HFF-Myc (cell line): ENCODE measurements at regions not wholly inside any gene's neighbourhood (a gene's known extent, or its start where the extent isn't known, plus 50 kb on each side); places are given as distances from the start of the nearest gene placed in this dataset.

Experiments
- DNase-seq: peaks from one replicate; pipeline ENCODE4 v3.0.0-alpha.2; 2011; ENCODE audit warnings: low read depth; ENCODE audit errors: extremely low read depth
- H3K4me3 ChIP-seq: replicated peaks from 2 replicates; pipeline ENCODE4 v1.5.1; 2011; ENCODE audit warnings: low read depth, mild to moderate bottlenecking, control low read depth, low read length
- TF ChIP-seq, protein P1 (sequence below): IDR thresholded peaks from 2 replicates; pipeline ENCODE4 v1.5.1; 2012; ENCODE audit warnings: mild to moderate bottlenecking, low read depth, low read length, control low read depth; ENCODE audit errors: missing control alignments

GRCh38 chr12:76249501-76249900 is 98.7 kb downstream of the BBS10 start:
- no peak for DNase-seq
- H3K4me3 ChIP-seq = no peak overlapping the region
- TF ChIP-seq, protein P1, sequence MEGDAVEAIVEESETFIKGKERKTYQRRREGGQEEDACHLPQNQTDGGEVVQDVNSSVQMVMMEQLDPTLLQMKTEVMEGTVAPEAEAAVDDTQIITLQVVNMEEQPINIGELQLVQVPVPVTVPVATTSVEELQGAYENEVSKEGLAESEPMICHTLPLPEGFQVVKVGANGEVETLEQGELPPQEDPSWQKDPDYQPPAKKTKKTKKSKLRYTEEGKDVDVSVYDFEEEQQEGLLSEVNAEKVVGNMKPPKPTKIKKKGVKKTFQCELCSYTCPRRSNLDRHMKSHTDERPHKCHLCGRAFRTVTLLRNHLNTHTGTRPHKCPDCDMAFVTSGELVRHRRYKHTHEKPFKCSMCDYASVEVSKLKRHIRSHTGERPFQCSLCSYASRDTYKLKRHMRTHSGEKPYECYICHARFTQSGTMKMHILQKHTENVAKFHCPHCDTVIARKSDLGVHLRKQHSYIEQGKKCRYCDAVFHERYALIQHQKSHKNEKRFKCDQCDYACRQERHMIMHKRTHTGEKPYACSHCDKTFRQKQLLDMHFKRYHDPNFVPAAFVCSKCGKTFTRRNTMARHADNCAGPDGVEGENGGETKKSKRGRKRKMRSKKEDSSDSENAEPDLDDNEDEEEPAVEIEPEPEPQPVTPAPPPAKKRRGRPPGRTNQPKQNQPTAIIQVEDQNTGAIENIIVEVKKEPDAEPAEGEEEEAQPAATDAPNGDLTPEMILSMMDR = no peak

DNA sequence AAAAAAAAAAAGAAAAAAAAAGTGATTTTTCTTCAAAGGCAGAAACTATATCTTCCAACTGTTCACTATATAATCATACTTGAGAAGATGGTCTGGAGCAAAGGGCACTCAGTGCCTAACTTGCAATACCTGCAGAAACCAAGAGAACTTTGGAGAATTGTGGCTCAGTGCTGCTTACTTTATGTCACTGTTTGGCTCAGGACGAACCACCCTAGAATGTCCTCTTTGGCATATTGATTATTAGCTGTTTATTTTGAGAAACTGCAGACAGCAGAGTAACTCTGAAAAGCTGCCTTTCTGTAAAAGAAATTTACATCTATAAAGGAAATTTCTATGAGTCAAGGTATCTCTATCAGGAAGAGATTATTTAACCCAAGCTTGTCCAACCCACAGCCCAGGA is 100.2 kb downstream of the BBS10 start:
- TF ChIP-seq, protein P1 = no peak
- no peak overlapping the region for H3K4me3 ChIP-seq
- DNase-seq = no peak

DNA sequence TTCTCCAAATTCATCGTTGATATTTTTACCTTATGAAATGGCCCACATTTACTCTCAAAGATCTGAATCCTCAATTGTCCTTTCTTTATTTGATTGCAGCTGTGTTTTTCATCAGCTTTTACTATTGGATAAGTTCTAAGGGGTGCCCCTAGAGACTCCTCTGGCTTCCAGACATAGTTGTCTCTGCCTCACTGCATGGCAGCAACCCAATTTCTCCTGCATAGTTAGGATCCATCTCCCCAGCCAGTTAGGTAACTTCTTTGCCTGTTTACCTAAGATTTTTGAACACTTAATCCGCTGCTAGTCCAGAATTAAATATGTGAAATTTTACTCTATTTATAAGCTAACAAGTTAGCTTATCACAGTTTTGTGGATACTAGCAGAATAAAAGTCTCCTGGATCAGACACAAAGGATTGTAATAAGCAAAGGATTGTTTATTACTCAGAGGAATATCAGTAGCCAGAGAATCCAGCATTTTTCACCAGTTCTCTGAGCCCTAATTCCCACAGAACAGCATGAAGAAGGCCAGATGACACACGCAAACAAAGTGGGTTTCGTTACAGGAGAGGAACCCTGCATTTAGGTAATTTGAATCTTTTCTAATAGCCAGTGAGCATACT is 101.1 kb downstream of the BBS10 start:
- H3K4me3 ChIP-seq = no peak overlapping the region
- no peak for DNase-seq
- TF ChIP-seq, protein P1 = no peak

DNA sequence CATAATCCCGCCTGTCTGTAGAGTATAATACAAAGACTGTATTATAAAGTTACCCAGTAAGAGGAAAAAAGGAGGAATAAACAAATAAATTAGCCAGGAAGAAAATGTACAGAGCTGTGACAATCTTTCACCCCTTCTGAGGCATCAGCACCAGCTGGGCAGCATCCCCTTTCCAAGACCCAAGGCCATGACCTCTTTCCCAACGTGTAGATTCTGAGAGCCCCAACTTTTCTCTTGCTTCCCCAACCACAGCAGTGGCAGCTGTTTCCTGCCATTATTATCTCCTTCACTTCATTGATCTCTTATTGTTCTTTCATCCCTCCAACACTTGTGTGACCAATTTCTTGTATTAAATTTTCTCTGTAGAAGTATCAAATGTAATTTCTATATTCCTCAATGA is 101.6 kb downstream of the BBS10 start:
- TF ChIP-seq, protein P1 = no peak
- DNase-seq = no peak
- H3K4me3 ChIP-seq = no peak overlapping the region

DNA sequence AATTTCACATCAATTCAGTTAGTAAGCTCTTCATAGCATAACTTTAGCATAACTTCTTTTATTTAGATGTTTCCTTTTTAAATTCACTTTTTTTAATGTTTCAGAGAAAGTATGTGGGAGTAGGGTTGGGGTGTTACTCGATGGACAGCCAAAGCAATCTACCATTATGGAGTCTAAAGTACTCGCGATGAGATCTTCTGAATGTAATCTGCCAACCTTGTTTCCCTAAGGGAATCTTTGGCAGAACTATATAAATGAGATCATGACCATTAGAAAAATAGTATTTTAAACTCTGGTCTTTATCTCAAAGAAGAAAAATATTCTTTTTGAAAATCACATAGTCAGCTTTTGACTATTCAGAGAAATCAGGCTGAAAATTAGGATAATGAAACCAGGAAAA is 103.9 kb downstream of the BBS10 start:
- no peak for DNase-seq

DNA sequence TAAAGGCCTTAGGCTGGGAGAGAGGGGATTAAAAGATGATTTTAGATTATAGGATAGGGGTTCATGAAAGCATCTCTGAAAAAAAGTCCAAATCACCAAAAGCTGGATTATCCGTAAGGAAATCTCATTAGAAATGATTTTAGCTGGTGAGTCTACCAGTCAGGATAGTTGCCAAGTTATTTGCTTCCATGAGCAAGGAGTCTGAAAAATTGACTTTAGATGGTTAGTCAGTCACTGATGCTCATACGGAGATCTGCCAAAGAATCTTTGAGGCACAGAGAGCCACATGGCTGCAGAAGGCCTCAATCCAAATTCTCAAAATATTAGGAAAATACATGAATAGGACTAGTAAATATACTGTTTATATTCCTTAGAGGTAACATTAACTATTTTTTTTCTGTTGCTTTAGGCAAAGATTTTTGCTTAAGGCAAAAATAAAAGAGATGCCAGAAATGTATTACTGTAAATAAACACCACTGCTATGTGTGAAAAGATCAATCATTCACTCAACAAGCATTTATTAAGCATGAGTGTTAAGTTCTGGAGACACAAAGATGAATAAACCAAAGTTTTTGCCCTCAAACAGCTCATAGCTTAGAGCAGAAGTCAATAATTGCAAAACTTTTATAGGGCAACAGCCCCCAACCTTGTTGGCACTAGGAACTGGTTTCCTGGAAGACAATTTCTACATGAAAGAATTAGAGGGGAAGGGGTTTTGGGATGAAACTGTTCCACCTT is 105.2 kb downstream of the BBS10 start:
- TF ChIP-seq, protein P1 = no peak
- no peak for DNase-seq
- no peak overlapping the region for H3K4me3 ChIP-seq

More for the DNA sequence above, 103.9 kb downstream of the BBS10 start:
- no peak overlapping the region for H3K4me3 ChIP-seq
- TF ChIP-seq, protein P1 = no peak
